ENCODE measurements at regions not wholly inside any gene's neighbourhood (a gene's known extent, or its start where the extent isn't known, plus 50 kb on each side); places are given as distances from the start of the nearest gene placed in this dataset.

GRCh38 chr10:11397077-11397965, 214.1 kb downstream of the USP6NL start:
- no peak overlapping the region for H3K27ac Mint-ChIP-seq (ENCODE audit: unreplicated experiment)
- Histone ChIP-seq H2AFZ (ENCODE audit: low read depth, low read length) (no peak overlapping the region), H3K9me3 (ENCODE audit: insufficient read depth, low read depth, low read length) (no peaks in the 10 kb centered on the region), H3K4me2 (ENCODE audit: low read length) (no peak overlapping the region), H3K4me1 (ENCODE audit: insufficient read depth, low read length) (no peaks in the 10 kb centered on the region), H4K20me1 (ENCODE audit: insufficient read depth, low read length) (no peaks in the 10 kb centered on the region), H3K9ac (ENCODE audit: low read length) (no peak overlapping the region), H3K27ac (ENCODE audit: low read depth, low read length) (no peak overlapping the region), H3K27me3 (ENCODE audit: insufficient read depth, low read length) (no peaks in the 10 kb centered on the region), H3K4me3 (ENCODE audit: insufficient read depth, low read depth, low read length) (no peak overlapping the region), H3K36me3 (ENCODE audit: insufficient read depth, low read length) (no peaks in the 10 kb centered on the region), H3K79me2 (ENCODE audit: insufficient read depth, low read length) (no peaks in the 10 kb centered on the region)
- DNase-seq (ENCODE audit: low read depth) (no peak), FAIRE-seq (no peak)
- H3K4me3 Mint-ChIP-seq (ENCODE audit: unreplicated experiment): no peak overlapping the region
- peaks cover 4% of the 10 kb centered on the region for H3K4me1 Mint-ChIP-seq (ENCODE audit: low read depth, unreplicated experiment)
- H3K9me3 Mint-ChIP-seq (ENCODE audit: unreplicated experiment): peaks cover 9% of the 10 kb centered on the region
- H3K36me3 Mint-ChIP-seq (ENCODE audit: low read depth, unreplicated experiment): peaks cover 1% of the 10 kb centered on the region
- TF ChIP-seq CTCF (IDR thresholded peaks at IDR 0.05; ENCODE audit: insufficient read depth, low read depth, low read length): no peak
- TF ChIP-seq EZH2 (IDR thresholded peaks at IDR 0.05; ENCODE audit: insufficient read depth, low read length): no peak
- H3K27me3 Mint-ChIP-seq (ENCODE audit: low read depth, unreplicated experiment): peaks cover 13% of the 10 kb centered on the region

- no peak for FAIRE-seq
- no peak for DNase-seq (ENCODE audit: low read depth)
- H3K4me3 Mint-ChIP-seq (ENCODE audit: unreplicated experiment): no peak overlapping the region
- H3K36me3 ChIP-seq (ENCODE audit: insufficient read depth, low read length): no peaks in the 10 kb centered on the region
- TF ChIP-seq EZH2 (IDR thresholded peaks at IDR 0.05; ENCODE audit: insufficient read depth, low read length) (no peak), CTCF (IDR thresholded peaks at IDR 0.05; ENCODE audit: insufficient read depth, low read depth, low read length) (no peak)
- H3K27ac ChIP-seq (ENCODE audit: low read depth, low read length): no peak overlapping the region
- peaks cover 1% of the 10 kb centered on the region for H3K36me3 Mint-ChIP-seq (ENCODE audit: low read depth, unreplicated experiment)
- H3K27me3 Mint-ChIP-seq (ENCODE audit: low read depth, unreplicated experiment): peaks cover 13% of the 10 kb centered on the region
- H3K27me3 ChIP-seq (ENCODE audit: insufficient read depth, low read length): no peaks in the 10 kb centered on the region
- peaks cover 4% of the 10 kb centered on the region for H3K4me1 Mint-ChIP-seq (ENCODE audit: low read depth, unreplicated experiment)
- no peak overlapping the region for H3K9ac ChIP-seq (ENCODE audit: low read length)
- H3K4me1 ChIP-seq (ENCODE audit: insufficient read depth, low read length): no peaks in the 10 kb centered on the region
- H4K20me1 ChIP-seq (ENCODE audit: insufficient read depth, low read length): no peaks in the 10 kb centered on the region
- no peak overlapping the region for H3K4me2 ChIP-seq (ENCODE audit: low read length)
- H3K9me3 Mint-ChIP-seq (ENCODE audit: unreplicated experiment): peaks cover 9% of the 10 kb centered on the region
- no peaks in the 10 kb centered on the region for H3K79me2 ChIP-seq (ENCODE audit: insufficient read depth, low read length)
- H3K27ac Mint-ChIP-seq (ENCODE audit: unreplicated experiment): no peak overlapping the region
- H3K9me3 ChIP-seq (ENCODE audit: insufficient read depth, low read depth, low read length): no peaks in the 10 kb centered on the region
- H2AFZ ChIP-seq (ENCODE audit: low read depth, low read length): no peak overlapping the region
- no peak overlapping the region for H3K4me3 ChIP-seq (ENCODE audit: insufficient read depth, low read depth, low read length)
Measured at GRCh38 chr10:11396311-11396955, 215.0 kb downstream of the USP6NL start.
